PFSK-1 (cell line): ENCODE measurements at regions not wholly inside any gene's neighbourhood (a gene's known extent, or its start where the extent isn't known, plus 50 kb on each side); places are given as distances from the start of the nearest gene placed in this dataset.

Source experiments
- FOXP2 ChIP-seq: optimal IDR thresholded peaks from 2 replicates; pipeline ENCODE3; 2011; ENCODE audit warnings: borderline replicate concordance, control low read depth, inconsistent platforms; ENCODE audit not compliant: insufficient read depth; ENCODE audit errors: extremely low read length, extremely low read depth
- POLR2AphosphoS5 ChIP-seq: IDR thresholded peaks from 2 replicates; pipeline ENCODE4 v1.6.1; 2012; ENCODE audit warnings: low read depth, mild to moderate bottlenecking, control low read depth, low read length, moderate library complexity
- REST ChIP-seq, 2 experiments: IDR thresholded peaks; 2 replicates each; pipeline versions ENCODE4 v1.6.1 to v1.8.0; 2011 to 2012; ENCODE audit warnings: low read depth in 2 of 2, low read length in 2 of 2, control low read depth in 1 of 2, inconsistent platforms in 1 of 2, mild to moderate bottlenecking in 1 of 2, moderate library complexity in 1 of 2; ENCODE audit not compliant: insufficient read depth in 1 of 2
- SIN3A ChIP-seq: IDR thresholded peaks from 2 replicates; pipeline ENCODE4 v1.6.1; 2012; ENCODE audit warnings: mild to moderate bottlenecking, low read length, moderate library complexity, borderline replicate concordance; ENCODE audit not compliant: insufficient read depth
- TAF1 ChIP-seq: IDR thresholded peaks from 2 replicates; pipeline ENCODE4 v1.6.1; 2012; ENCODE audit warnings: low read length, control low read depth, borderline replicate concordance; ENCODE audit not compliant: insufficient read depth

- TF ChIP-seq FOXP2: no peak
- no peak for TF ChIP-seq TAF1
- no peak for TF ChIP-seq POLR2AphosphoS5
- TF ChIP-seq REST (IDR thresholded peaks at IDR 0.05; ENCODE audit: insufficient read depth in 1 of 2, low read depth in 2 of 2, low read length in 2 of 2): no peak
- TF ChIP-seq SIN3A: no peak
Measured at GRCh38 chr2:66103581-66103980, 331.3 kb upstream of the MEIS1 start.

- TF ChIP-seq REST (IDR thresholded peaks at IDR 0.05; ENCODE audit: insufficient read depth in 1 of 2, low read depth in 2 of 2, low read length in 2 of 2) (no peak), TAF1 (no peak), FOXP2 (no peak), SIN3A (no peak), POLR2AphosphoS5 (no peak)
Measured at GRCh38 chr2:66101206-66101605, 333.7 kb upstream of the MEIS1 start.

GRCh38 chr2:66095820-66096345, 339.0 kb upstream of the MEIS1 start:
- TF ChIP-seq FOXP2: no peak
- no peak for TF ChIP-seq POLR2AphosphoS5
- TF ChIP-seq TAF1: no peak
- TF ChIP-seq SIN3A: no peak
- TF ChIP-seq REST (IDR thresholded peaks at IDR 0.05; ENCODE audit: insufficient read depth in 1 of 2, low read depth in 2 of 2, low read length in 2 of 2): no peak

GRCh38 chr2:66093371-66093770, 341.6 kb upstream of the MEIS1 start:
- TF ChIP-seq POLR2AphosphoS5: no peak
- TF ChIP-seq REST (IDR thresholded peaks at IDR 0.05; ENCODE audit: insufficient read depth in 1 of 2, low read depth in 2 of 2, low read length in 2 of 2): no peak
- TF ChIP-seq TAF1: no peak
- TF ChIP-seq FOXP2: no peak
- TF ChIP-seq SIN3A: no peak

- TF ChIP-seq FOXP2: no peak
- TF ChIP-seq SIN3A: no peak
- no peak for TF ChIP-seq TAF1
- no peak for TF ChIP-seq REST (IDR thresholded peaks at IDR 0.05; ENCODE audit: insufficient read depth in 1 of 2, low read depth in 2 of 2, low read length in 2 of 2)
Measured at GRCh38 chr2:66084948-66085590, 349.9 kb upstream of the MEIS1 start.
